ENCODE measurements at regions not wholly inside any gene's neighbourhood (a gene's known extent, or its start where the extent isn't known, plus 50 kb on each side); places are given as distances from the start of the nearest gene placed in this dataset.
"Not testable (repeated sequence)": the region's sequence is repeated elsewhere in the genome, so short reads cannot be mapped to it uniquely, and the experiment has no call there.

DNA sequence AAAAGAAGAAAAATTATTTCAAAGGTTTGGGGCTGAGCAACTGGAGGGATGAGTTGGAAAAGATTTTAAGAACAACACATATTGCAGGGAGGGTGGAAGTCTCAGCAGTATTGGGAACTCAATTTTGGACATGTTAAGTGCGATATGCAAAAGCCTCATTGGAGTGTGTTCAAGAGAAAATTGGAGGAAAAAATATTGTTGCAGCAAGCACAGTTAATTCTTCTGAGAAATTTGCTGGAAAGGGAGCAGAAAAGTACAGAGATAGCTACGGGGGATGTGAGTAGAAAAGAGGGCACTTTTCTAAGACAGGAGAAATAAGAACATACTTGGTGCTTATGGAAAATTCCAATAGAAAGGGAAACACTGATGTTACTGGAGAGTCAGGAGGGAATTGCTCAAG lies 59.8 kb upstream of the MAGI2 start:
- no peaks in the 10 kb centered on the region for H3K4me1 ChIP-seq
- H3K27me3 ChIP-seq: no peaks in the 10 kb centered on the region
- no peak for DNase-seq (ENCODE audit: low spot score)
- no peaks in the 10 kb centered on the region for H3K36me3 ChIP-seq
- no peaks in the 10 kb centered on the region for H3K9me3 ChIP-seq
- H3K4me3 ChIP-seq: no peak overlapping the region
- no peak overlapping the region for H3K27ac ChIP-seq
- TF ChIP-seq, protein P1, sequence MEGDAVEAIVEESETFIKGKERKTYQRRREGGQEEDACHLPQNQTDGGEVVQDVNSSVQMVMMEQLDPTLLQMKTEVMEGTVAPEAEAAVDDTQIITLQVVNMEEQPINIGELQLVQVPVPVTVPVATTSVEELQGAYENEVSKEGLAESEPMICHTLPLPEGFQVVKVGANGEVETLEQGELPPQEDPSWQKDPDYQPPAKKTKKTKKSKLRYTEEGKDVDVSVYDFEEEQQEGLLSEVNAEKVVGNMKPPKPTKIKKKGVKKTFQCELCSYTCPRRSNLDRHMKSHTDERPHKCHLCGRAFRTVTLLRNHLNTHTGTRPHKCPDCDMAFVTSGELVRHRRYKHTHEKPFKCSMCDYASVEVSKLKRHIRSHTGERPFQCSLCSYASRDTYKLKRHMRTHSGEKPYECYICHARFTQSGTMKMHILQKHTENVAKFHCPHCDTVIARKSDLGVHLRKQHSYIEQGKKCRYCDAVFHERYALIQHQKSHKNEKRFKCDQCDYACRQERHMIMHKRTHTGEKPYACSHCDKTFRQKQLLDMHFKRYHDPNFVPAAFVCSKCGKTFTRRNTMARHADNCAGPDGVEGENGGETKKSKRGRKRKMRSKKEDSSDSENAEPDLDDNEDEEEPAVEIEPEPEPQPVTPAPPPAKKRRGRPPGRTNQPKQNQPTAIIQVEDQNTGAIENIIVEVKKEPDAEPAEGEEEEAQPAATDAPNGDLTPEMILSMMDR (IDR thresholded peaks at IDR 0.05): no peak

DNA sequence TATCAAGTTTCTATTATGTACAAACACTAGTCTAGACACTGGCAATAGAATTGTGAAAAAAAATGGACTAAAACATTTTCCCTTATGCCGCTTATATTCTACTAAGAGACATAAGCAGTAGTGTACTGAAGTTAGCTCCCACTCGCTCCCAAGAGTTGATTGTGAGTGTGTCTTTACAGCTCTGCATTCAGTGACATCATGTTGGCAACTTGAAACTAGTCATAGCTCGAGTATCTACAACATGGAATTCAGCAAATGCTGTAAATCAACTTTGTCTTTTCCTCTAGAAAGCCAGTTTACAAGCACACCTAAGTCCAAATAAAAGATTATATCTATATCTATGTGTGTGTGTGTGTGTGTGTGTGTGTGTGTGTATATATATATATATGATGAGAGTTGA lies 58.8 kb upstream of the MAGI2 start:
- Histone ChIP-seq H3K27ac (no peak overlapping the region), H3K9me3 (no peaks in the 10 kb centered on the region), H3K27me3 (no peaks in the 10 kb centered on the region), H3K4me1 (no peaks in the 10 kb centered on the region), H3K4me3 (no peak overlapping the region), H3K36me3 (no peaks in the 10 kb centered on the region)
- no peak for DNase-seq (ENCODE audit: low spot score)
- TF ChIP-seq, protein P1 (IDR thresholded peaks at IDR 0.05): no peak

DNA sequence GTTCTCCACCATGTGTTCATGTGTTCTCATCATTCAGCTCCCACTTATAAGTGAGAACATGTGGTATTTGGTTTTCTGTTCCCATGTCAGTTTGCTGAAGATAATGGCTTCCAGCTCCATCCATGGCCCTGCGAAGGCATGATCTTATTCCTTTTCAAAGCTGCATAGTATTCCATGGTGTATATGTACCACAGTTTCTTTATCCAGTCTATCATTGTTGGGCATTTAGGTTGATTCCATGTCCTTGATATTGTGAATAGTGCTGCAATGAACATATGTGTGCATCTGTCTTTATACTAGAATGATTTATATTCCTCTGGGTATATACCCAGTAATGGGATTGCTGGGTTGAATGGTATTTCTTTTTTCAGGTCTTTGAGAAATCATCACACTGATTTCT lies 57.6 kb upstream of the MAGI2 start:
- not testable (repeated sequence) for H3K27ac ChIP-seq; H3K4me1 ChIP-seq; H3K4me3 ChIP-seq; H3K9me3 ChIP-seq; H3K27me3 ChIP-seq; DNase-seq (ENCODE audit: low spot score); H3K36me3 ChIP-seq

DNA sequence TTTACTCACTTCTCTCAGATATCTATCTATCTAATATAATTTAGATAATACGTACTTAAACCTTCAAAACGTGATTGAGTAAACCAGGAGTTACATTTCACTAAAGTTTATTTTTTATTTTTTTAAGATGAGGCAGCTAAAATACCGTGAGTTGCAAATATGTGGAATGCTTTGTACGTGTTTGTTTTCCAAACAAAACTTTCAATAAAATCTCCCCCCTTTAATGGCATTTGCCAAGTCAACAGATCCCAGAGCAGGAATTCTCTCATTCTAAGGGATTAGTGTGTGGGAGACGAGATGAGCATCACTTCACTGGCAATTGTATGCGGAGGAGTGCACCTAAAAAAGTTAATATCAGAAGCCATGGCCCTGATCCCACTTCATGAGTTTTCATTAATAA lies 53.7 kb upstream of the MAGI2 start:
- TF ChIP-seq, protein P1 (IDR thresholded peaks at IDR 0.05): no peak
- Histone ChIP-seq H3K27me3 (no peaks in the 10 kb centered on the region), H3K36me3 (no peaks in the 10 kb centered on the region), H3K27ac (peak overlapping the region in 1 of 2 donors; percentile 72), H3K9me3 (no peaks in the 10 kb centered on the region), H3K4me1 (peaks cover 0 to 17% of the 10 kb centered on the region in 2 donors), H3K4me3 (peak overlapping the region in 1 of 2 donors; percentile 7)
- DNase-seq (ENCODE audit: low spot score): no peak

DNA sequence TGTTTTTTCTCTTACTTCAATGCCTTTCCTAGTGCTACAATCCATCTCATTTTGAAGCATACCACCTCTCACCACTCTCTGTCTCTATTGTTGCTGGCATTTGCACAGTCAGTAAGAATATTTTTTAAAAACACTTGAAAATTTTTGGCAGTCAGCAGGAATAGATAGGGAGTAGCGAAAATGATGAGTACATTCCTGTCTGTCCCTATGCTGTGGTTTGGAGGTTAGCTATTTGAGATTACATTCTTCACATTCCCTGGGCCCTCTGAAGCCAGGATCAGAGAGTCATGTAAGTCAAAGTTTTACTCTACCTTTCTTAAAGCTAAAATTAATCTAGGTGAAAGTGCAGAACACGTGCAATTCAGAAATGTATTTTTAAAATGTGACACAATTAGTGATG lies 53.0 kb upstream of the MAGI2 start:
- peak overlapping the region in 1 of 2 donors; percentile 72 for H3K27ac ChIP-seq
- no peaks in the 10 kb centered on the region for H3K36me3 ChIP-seq
- H3K27me3 ChIP-seq: no peaks in the 10 kb centered on the region
- DNase-seq (ENCODE audit: low spot score): no peak
- H3K9me3 ChIP-seq: no peaks in the 10 kb centered on the region
- peaks cover 0 to 17% of the 10 kb centered on the region in 2 donors for H3K4me1 ChIP-seq
- TF ChIP-seq, protein P1 (IDR thresholded peaks at IDR 0.05): no peak
- peak overlapping the region in 1 of 2 donors; percentile 7 for H3K4me3 ChIP-seq

DNA sequence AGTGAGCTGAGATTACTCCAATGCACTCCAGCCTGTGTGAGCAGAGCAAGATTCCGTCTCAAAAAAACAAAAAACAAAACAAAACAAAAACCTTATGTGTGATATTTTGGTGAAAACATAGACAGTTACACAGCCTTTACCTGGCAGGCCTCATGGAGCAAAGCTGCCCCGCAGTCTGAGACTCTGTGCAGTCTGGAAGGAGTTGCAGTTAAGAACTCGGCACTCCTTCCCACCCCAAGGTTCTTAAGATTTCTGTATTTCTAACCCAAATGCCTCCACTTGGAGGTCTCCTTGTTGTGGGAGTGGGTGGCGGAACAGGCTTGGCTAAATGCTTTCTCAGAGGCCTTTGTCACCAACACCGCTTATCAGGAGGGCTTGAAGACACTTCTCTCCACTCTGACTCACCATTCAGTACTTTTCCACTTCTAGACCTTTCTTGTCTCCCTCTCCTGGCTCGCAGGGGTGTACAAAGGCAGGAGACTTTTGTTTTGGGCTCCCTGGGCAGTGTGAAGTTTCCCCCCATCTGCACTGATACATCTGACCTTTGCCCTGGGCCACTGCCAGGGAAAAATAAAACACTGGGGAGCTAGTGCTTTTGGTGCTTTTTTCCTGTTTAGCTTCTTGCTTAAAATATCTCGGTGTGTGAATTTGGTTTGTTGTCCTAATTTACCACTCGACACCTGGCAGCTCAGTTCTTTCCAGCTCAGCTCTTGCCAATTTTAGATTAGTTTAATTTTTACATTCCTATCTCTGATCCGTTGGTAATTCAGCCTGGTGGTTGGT lies 51.3 kb upstream of the MAGI2 start:
- TF ChIP-seq, protein P1 (IDR thresholded peaks at IDR 0.05): no peak
- Histone ChIP-seq H3K27me3 (no peaks in the 10 kb centered on the region), H3K36me3 (no peaks in the 10 kb centered on the region), H3K4me1 (peaks cover 0 to 17% of the 10 kb centered on the region in 2 donors), H3K27ac (peak overlapping the region; percentile 27 to 72), H3K9me3 (no peaks in the 10 kb centered on the region), H3K4me3 (no peak overlapping the region)
- DNase-seq (ENCODE audit: low spot score): no peak
